ENCODE measurements at regions not wholly inside any gene's neighbourhood (a gene's known extent, or its start where the extent isn't known, plus 50 kb on each side); places are given as distances from the start of the nearest gene placed in this dataset.
A peak's percentile ranks its signal among the peaks of the same experiment; 100 is the strongest.
"Not testable (repeated sequence)": the region's sequence is repeated elsewhere in the genome, so short reads cannot be mapped to it uniquely, and the experiment has no call there.

DNA sequence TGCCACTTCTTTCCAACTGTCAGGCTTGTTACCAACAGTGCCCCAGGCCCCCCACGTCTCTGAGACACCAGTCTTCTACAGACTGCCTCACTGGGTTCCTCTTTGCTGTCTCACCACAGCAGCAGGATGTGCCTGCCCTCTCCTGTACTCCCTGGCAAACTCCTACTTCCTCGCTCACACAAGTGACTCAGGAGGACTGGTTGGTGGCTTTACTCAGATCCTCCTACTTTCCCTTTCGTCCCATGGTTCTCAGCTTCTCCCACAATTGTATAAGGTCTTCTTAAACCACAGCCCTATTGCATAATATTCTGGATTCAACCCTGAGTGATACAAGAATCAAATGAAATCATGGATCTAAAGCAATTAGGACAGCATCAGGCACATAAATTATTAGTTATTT is 246.6 kb upstream of the PROK2 start:
- H3K4me1 ChIP-seq: no peaks in the 10 kb centered on the region
- no peaks in the 10 kb centered on the region for H3K27me3 ChIP-seq (ENCODE audit: low read depth)
- no peaks in the 10 kb centered on the region for H3K9me3 ChIP-seq
- H3K27ac ChIP-seq: no peak overlapping the region
- ATAC-seq (peak; percentile 80 to 89), DNase-seq (peak; percentile 51)
- no peak overlapping the region for H3K4me3 ChIP-seq
- TF ChIP-seq, protein P1, sequence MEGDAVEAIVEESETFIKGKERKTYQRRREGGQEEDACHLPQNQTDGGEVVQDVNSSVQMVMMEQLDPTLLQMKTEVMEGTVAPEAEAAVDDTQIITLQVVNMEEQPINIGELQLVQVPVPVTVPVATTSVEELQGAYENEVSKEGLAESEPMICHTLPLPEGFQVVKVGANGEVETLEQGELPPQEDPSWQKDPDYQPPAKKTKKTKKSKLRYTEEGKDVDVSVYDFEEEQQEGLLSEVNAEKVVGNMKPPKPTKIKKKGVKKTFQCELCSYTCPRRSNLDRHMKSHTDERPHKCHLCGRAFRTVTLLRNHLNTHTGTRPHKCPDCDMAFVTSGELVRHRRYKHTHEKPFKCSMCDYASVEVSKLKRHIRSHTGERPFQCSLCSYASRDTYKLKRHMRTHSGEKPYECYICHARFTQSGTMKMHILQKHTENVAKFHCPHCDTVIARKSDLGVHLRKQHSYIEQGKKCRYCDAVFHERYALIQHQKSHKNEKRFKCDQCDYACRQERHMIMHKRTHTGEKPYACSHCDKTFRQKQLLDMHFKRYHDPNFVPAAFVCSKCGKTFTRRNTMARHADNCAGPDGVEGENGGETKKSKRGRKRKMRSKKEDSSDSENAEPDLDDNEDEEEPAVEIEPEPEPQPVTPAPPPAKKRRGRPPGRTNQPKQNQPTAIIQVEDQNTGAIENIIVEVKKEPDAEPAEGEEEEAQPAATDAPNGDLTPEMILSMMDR (IDR thresholded peaks at IDR 0.05): no peak
- intact Hi-C loops (cut with DNase I): no loop called here
- no peaks in the 10 kb centered on the region for H3K36me3 ChIP-seq

DNA sequence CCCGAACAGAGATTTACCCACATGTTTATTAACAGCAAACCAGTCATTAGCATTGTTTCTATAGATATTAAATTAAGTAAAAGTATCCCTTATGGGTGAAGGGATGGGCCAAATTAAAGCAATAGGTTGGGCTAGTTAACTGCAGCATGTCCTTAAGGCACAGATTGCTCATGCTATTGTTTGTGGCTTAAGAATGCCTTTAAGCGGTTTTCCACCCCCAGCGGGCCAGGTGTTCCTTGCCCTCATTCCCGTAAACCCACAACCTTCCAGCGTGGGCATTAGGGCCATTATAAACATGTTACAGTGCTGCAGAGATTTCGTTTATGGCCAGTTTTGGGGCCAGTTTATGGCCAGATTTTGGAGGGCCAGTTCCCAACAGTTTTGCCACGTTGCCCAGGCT is 245.3 kb upstream of the PROK2 start:
- not testable (repeated sequence) for ATAC-seq, H3K4me3 ChIP-seq

DNA sequence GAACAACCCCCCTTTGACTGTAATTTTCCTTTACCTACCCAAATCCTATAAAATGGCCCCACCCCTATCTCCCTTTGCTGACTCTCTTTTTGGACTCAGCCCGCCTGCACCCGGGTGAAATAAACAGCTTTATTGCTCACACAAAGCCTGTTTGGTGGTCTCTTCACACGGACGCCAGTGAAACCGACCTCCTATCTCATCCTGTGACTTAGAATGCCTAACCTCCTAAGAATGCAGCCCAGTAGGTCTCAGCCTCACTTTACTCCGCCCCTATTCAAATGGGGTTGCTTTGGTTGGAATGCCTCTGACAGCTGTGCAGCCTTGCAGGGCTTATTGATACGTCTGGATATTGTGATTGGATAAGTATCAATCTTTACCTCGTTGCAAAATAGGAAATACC is 243.8 kb upstream of the PROK2 start:
- H3K27me3 ChIP-seq (ENCODE audit: low read depth); DNase-seq; H3K4me1 ChIP-seq; H3K27ac ChIP-seq; ATAC-seq; H3K9me3 ChIP-seq; H3K4me3 ChIP-seq; H3K36me3 ChIP-seq; intact Hi-C loops (cut with DNase I): not testable (repeated sequence)

More for the DNA sequence above, 245.3 kb upstream of the PROK2 start:
- intact Hi-C loops (cut with DNase I); H3K27me3 ChIP-seq (ENCODE audit: low read depth); DNase-seq; H3K4me1 ChIP-seq; H3K36me3 ChIP-seq; H3K27ac ChIP-seq; H3K9me3 ChIP-seq: not testable (repeated sequence)

DNA sequence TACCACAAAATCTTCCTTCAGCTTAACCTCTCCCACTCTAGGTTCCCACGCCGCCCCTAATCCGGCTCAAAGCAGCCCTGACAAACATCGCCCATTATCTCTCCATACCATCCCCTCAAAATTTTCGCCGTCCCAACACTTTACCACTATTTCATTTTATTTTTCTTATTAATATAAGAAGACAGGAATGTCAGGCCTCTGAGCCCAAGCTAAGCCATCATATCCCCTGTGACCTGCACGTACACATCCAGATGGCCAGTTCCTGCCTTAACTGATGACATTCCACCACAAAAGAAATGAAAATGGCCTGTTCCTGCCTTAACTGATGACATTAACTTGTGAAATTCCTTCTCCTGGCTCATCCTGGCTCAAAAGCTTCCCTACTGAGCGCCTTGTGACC is 243.4 kb upstream of the PROK2 start:
- H3K4me1 ChIP-seq; DNase-seq; ATAC-seq; H3K36me3 ChIP-seq; H3K27me3 ChIP-seq (ENCODE audit: low read depth); H3K27ac ChIP-seq; H3K9me3 ChIP-seq; H3K4me3 ChIP-seq; intact Hi-C loops (cut with DNase I): not testable (repeated sequence)

DNA sequence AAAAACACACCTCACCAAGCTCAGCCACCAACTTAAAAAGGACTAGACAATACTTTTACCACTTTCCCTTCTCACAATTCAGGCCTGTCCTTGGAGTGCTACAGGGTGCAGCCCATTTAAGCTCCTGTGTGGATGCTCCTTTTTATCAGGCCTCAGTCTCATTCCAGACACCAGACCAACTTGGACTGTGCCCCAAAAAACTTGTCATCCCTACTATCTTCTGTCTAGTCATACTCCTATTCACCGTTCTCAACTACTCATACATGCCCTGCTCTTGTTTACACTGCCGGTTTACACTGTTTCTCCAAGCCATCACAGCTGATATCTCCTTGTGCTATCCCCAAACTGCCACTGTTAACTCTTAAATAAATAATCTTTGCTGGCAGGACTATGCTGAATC is 242.8 kb upstream of the PROK2 start:
- H3K4me3 ChIP-seq; ATAC-seq; H3K36me3 ChIP-seq; H3K27ac ChIP-seq; H3K9me3 ChIP-seq; DNase-seq; H3K4me1 ChIP-seq; intact Hi-C loops (cut with DNase I); H3K27me3 ChIP-seq (ENCODE audit: low read depth): not testable (repeated sequence)

DNA sequence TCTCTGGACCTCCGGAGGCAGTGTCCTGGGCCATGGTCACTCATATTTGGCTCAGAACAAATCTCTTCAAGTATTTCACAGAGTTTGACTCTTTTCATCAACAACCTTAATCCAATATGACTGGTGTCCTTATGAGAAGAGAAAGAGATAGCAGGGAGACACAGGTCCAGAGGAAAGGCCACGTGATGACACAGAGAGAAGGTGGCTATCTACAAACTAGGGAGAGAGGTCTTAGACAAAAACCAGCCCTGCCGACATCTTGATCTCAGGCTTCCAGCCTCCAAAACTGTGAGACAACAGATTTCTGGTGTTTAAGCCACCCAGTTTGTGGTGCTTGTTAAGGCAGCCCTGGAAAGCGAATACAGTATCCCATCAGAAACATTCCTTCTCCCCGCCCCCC is 237.1 kb upstream of the PROK2 start:
- Histone ChIP-seq H3K36me3 (no peaks in the 10 kb centered on the region), H3K27me3 (ENCODE audit: low read depth) (no peaks in the 10 kb centered on the region), H3K9me3 (no peaks in the 10 kb centered on the region), H3K4me3 (no peak overlapping the region), H3K4me1 (no peaks in the 10 kb centered on the region), H3K27ac (no peak overlapping the region)
- TF ChIP-seq, protein P1 (IDR thresholded peaks at IDR 0.05): no peak
- ATAC-seq (no peak), DNase-seq (no peak)
- intact Hi-C loops (cut with DNase I): no loop called here

DNA sequence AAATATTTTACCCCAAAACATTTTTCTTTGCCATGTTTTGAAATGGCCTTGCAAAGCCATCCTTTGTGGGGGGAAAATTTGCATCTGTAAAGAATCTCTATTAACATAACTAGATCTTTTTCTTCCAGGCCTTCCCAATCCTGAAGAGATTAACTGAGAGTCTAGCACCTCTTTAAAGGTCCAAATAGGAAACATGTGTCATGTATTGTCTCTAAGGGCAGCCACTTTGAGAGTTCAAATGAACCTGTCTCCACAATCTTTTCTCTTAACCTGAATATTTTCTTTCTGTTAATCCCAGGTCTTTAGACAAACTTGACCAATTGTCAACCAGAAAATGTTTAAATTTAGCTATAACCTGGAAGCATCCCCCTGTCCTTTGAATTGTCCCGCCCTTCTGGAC is 236.6 kb upstream of the PROK2 start:
- Histone ChIP-seq H3K36me3 (no peaks in the 10 kb centered on the region), H3K4me3 (no peak overlapping the region), H3K27me3 (ENCODE audit: low read depth) (no peaks in the 10 kb centered on the region), H3K4me1 (no peaks in the 10 kb centered on the region), H3K27ac (no peak overlapping the region), H3K9me3 (no peaks in the 10 kb centered on the region)
- TF ChIP-seq, protein P1 (IDR thresholded peaks at IDR 0.05): no peak
- ATAC-seq: no peak
- intact Hi-C loops (cut with DNase I): no loop called here
- no peak for DNase-seq

DNA sequence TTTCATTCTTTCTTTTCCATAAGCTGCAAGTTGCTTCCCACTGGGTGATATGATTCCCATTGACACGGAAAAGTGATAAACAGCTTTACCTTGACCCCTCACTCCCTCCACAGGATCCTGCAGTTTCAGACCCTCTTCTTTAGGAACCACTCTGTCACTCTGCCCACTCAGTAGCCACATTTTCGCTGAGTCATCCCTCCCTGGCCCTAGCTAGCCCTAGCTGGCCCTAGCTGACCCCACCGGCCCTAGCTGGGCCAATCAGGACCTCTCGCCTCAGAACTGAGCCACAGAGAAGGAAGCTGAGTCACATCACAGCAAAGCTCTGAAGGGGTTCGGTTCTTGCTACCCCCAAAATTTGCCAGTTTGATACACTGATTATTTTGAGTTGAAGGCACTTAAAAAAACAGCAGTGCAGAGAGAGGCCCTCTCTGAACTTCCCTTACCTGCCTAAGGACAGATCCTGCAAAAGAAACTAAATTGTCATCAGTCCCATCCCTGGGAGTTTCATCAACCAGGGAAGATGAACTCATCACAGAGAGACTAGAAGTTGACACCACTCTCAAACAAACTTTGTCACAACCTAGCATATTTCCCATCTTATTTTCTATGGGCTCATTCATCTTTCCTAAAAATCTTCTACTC is 233.5 kb upstream of the PROK2 start:
- intact Hi-C loops (cut with DNase I): no loop called here
- TF ChIP-seq, protein P1 (IDR thresholded peaks at IDR 0.05): no peak
- no peak for ATAC-seq

More for the DNA sequence above, 233.5 kb upstream of the PROK2 start:
- Histone ChIP-seq H3K36me3 (no peaks in the 10 kb centered on the region), H3K4me1 (no peaks in the 10 kb centered on the region), H3K4me3 (no peak overlapping the region), H3K27ac (no peak overlapping the region), H3K27me3 (ENCODE audit: low read depth) (no peaks in the 10 kb centered on the region), H3K9me3 (no peaks in the 10 kb centered on the region)
- no peak for DNase-seq
